ENCODE measurements at regions not wholly inside any gene's neighbourhood (a gene's known extent, or its start where the extent isn't known, plus 50 kb on each side); places are given as distances from the start of the nearest gene placed in this dataset.

- TF ChIP-seq POLR2A (IDR thresholded peaks at IDR 0.05) = no peak
- TF ChIP-seq CTCF (IDR thresholded peaks at IDR 0.05) = no peak
Measured at GRCh38 chr16:85562093-85562786, 50.9 kb upstream of the GSE1 start.

Data from vagina (tissue), 2 donors.